ENCODE measurements at regions not wholly inside any gene's neighbourhood (a gene's known extent, or its start where the extent isn't known, plus 50 kb on each side); places are given as distances from the start of the nearest gene placed in this dataset.

- no peak for DNase-seq (ENCODE audit: low spot score)
- TF ChIP-seq, protein P1, sequence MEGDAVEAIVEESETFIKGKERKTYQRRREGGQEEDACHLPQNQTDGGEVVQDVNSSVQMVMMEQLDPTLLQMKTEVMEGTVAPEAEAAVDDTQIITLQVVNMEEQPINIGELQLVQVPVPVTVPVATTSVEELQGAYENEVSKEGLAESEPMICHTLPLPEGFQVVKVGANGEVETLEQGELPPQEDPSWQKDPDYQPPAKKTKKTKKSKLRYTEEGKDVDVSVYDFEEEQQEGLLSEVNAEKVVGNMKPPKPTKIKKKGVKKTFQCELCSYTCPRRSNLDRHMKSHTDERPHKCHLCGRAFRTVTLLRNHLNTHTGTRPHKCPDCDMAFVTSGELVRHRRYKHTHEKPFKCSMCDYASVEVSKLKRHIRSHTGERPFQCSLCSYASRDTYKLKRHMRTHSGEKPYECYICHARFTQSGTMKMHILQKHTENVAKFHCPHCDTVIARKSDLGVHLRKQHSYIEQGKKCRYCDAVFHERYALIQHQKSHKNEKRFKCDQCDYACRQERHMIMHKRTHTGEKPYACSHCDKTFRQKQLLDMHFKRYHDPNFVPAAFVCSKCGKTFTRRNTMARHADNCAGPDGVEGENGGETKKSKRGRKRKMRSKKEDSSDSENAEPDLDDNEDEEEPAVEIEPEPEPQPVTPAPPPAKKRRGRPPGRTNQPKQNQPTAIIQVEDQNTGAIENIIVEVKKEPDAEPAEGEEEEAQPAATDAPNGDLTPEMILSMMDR (IDR thresholded peaks at IDR 0.05; ENCODE audit: extremely low read depth, missing control alignments), result no peak
Measured at GRCh38 chr9:80282766-80283165, 711.0 kb downstream of the TLE4 start.

- no peak for DNase-seq (ENCODE audit: low spot score)
- TF ChIP-seq, protein P1 (IDR thresholded peaks at IDR 0.05; ENCODE audit: extremely low read depth, missing control alignments), result no peak
Measured at GRCh38 chr9:80259079-80259478, 687.3 kb downstream of the TLE4 start.

DNA sequence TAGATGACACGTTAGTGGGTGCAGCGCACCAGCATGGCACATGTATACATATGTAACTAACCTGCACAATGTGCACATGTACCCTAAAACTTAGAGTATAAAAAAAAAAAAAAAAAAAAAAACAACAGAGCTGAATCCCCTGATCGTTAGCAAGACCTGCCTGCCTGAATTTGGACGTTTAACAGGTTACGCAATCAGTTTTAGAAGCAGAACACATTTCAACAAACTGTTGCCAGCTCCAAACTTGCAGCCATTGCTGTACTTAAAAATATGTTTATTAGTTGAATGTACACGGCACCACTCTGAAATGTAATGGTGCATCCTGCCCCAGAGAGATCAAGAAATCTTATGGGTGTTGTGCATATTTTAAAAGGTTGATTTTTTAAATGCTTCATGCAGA, 680.0 kb downstream of the TLE4 start:
- no peak for DNase-seq (ENCODE audit: low spot score)
- TF ChIP-seq, protein P1 (IDR thresholded peaks at IDR 0.05; ENCODE audit: extremely low read depth, missing control alignments), result no peak

GRCh38 chr9:80242022-80242421, 670.3 kb downstream of the TLE4 start:
- TF ChIP-seq, protein P1 (IDR thresholded peaks at IDR 0.05; ENCODE audit: extremely low read depth, missing control alignments), result no peak

DNA sequence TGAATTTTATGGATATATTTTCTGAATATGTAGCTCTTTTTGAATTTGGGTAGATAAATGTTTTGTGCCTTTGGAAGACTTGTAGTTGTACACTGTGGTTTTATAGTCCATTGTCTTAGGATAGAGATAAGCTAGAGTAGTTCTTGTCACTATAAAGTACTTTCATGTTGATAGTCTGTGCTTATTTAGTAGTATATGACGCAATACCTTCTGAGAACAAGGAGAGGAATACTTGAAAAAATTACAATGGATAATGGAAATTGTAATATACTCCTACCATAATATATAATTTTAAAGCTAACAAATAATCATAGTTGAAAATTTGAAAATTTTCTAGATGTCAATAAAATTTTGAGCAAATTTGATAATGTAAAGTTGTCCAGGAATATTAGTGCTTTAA, 664.0 kb downstream of the TLE4 start:
- TF ChIP-seq, protein P1 (IDR thresholded peaks at IDR 0.05; ENCODE audit: extremely low read depth, missing control alignments), result no peak
- DNase-seq (ENCODE audit: low spot score), result no peak

More at GRCh38 chr9:80242022-80242421, 670.3 kb downstream of the TLE4 start:
- DNase-seq (ENCODE audit: low spot score), result no peak

DNA sequence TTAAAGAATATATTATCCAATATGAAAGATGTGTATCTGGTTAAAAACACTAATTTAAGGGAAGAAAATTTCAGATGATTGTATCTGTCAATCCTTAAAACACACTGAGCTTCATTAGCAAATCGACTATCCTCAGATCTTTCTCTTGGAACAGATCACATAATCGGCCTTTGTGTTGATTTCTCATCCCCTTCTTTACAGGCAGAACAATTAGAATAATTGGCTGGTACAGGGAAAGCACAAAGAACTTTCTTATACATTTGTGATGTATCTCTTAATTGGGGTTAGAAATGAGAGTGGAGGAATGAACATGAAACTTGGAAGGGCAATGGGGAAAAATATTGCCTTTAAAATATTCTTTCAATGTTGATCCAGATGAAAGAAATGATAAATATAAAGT, 662.1 kb downstream of the TLE4 start:
- TF ChIP-seq, protein P1 (IDR thresholded peaks at IDR 0.05; ENCODE audit: extremely low read depth, missing control alignments), result no peak
- no peak for DNase-seq (ENCODE audit: low spot score)

DNA sequence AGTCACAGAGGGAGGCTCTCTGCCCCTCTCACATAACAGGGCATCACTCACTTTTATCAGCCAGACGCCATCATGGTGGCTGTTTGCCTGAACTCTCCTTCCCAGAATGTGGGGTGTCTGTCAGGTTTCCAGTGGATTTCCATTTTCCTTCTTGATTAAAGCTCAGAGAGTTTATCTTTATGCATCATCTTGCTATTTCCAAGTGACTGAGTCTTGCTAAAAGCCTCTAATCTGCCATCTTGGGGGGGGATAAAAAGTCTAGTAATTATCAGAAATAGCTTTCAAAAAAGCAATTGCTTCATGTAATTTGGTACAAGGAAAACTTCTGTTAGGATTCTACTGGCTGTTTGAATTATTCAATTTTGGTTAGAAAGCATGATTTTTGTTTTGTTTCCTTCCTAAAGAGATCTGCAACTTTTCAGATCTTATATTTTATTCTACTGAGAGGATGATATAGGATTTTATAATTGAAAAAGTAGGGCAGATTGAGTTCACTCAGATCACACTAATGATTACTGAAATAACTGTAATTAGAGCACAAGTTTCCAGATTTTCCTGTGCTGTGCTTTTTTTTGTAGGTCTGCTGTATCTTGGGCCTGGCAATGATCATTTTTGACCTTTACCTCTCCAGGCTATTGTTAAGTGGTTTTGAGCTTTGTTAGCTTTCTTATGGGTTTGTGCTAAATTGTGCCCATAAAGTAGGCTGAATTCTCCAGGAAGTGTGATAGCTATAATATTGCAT, 661.5 kb downstream of the TLE4 start:
- TF ChIP-seq, protein P1 (IDR thresholded peaks at IDR 0.05; ENCODE audit: extremely low read depth, missing control alignments), result no peak
- no peak for DNase-seq (ENCODE audit: low spot score)
